ENCODE measurements at regions not wholly inside any gene's neighbourhood (a gene's known extent, or its start where the extent isn't known, plus 50 kb on each side); places are given as distances from the start of the nearest gene placed in this dataset.

DNA sequence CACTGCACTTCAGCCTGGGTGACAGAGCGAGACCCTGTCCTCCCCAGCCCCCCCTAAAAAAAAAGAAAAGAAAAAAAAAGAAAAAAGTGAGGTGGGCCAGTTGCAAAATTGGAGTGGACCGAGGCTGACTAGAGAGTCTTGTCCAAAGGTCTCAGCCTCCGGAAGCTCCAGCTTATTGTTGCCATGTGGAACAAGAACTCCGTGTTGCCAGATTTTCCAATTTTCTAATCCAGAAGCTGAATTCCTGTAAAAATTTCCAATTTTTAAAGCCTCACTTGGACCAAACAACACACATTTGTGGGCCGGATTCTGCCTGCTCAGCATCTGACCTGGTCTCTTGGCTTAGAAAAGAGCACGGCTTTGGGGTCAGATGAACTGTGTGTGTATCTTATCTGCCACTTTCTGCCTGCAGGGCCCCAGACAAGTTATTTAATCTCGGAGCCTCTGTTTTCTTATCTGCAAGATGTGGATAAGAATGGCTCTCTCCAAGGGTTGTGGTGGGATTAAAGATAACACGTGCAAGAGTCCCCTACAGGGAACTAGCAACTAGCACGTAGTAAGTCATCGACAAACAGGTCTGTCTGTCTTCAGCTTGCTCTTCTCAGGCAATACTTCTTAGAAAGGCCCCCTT lies 73.7 kb upstream of the TLE3 start:
- TF ChIP-seq, protein P1, sequence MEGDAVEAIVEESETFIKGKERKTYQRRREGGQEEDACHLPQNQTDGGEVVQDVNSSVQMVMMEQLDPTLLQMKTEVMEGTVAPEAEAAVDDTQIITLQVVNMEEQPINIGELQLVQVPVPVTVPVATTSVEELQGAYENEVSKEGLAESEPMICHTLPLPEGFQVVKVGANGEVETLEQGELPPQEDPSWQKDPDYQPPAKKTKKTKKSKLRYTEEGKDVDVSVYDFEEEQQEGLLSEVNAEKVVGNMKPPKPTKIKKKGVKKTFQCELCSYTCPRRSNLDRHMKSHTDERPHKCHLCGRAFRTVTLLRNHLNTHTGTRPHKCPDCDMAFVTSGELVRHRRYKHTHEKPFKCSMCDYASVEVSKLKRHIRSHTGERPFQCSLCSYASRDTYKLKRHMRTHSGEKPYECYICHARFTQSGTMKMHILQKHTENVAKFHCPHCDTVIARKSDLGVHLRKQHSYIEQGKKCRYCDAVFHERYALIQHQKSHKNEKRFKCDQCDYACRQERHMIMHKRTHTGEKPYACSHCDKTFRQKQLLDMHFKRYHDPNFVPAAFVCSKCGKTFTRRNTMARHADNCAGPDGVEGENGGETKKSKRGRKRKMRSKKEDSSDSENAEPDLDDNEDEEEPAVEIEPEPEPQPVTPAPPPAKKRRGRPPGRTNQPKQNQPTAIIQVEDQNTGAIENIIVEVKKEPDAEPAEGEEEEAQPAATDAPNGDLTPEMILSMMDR (IDR thresholded peaks at IDR 0.05; ENCODE audit: control insufficient read depth, insufficient read depth, low read depth, low read length, missing control alignments): no peak
- H3K4me3 ChIP-seq (ENCODE audit: control insufficient read depth, low read depth, low read length): no peak overlapping the region
- DNase-seq (ENCODE audit: low read depth): no peak

DNA sequence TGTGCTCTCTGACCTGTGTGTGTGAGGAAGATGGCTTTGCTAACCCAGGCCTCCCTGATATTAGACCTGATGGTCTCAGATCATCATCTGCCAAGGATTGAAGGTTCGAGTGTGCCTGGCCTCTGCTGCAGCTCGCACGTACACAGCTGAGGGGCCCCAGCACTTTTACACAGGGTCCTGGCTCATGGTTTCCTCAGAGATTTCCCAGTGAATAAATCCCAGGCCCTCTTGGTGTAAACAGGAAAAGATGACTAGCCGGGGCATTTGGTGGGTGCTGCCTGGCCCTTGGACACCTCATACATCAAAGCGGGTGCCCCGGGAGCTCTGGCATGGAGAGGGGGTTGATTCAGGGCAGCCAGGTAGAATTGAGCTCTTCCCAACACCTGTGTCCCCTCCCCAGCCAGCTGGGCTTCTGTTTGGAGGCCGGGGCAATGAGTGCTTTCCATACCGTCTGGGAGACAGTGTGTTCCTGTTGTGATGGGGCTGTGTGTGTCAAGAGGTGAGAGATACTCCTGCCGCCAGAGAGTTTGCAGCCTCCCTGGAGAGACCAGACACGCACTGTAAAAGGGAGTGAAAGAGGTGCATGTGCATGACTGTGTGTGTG lies 72.5 kb upstream of the TLE3 start:
- DNase-seq (ENCODE audit: low read depth): no peak
- TF ChIP-seq, protein P1 (IDR thresholded peaks at IDR 0.05; ENCODE audit: control insufficient read depth, insufficient read depth, low read depth, low read length, missing control alignments): no peak
- no peak overlapping the region for H3K4me3 ChIP-seq (ENCODE audit: control insufficient read depth, low read depth, low read length)

DNA sequence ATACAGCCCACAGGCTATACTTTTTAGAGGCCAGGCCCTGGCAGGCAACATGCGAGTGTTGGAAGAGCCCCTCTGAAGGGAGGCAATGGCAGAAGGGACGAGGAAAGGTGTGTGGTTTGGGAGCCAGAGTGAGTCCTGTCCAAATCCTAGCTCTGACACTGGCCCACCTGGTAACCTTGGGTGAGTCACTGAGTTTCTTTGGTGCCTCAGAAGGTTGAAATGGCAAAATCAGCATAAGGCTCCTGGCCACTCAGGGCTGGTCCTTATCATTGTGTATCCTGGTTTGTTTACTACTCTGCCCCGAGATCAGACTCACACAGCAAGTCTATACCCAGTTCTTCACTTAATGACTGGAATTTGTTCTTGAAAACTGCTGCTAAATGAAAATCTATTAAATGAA lies 71.4 kb upstream of the TLE3 start:
- no peak overlapping the region for H3K4me3 ChIP-seq (ENCODE audit: control insufficient read depth, low read depth, low read length)
- TF ChIP-seq, protein P1 (IDR thresholded peaks at IDR 0.05; ENCODE audit: control insufficient read depth, insufficient read depth, low read depth, low read length, missing control alignments): no peak
- DNase-seq (ENCODE audit: low read depth): no peak

DNA sequence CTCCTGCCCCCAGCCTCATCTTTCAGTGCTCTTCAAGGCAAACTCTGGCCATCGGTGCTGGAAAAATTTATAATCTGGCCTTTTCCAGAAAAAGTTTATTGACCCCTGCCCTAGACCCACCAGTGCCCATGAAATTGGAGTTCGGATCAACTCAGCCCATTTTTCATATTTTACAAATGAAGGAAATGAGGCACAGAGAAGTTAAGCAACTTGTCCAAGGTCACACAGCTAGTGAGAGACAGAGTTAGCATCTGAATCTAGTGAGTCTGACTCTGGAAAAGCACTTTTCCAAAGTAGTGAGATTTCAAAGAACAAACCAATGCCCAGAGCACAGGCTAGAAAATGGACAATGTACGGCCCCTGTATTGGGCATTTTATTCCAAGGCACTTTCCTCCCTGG lies 69.4 kb upstream of the TLE3 start:
- TF ChIP-seq, protein P1 (IDR thresholded peaks at IDR 0.05; ENCODE audit: control insufficient read depth, insufficient read depth, low read depth, low read length, missing control alignments): no peak
- no peak for DNase-seq (ENCODE audit: low read depth)
- no peak overlapping the region for H3K4me3 ChIP-seq (ENCODE audit: control insufficient read depth, low read depth, low read length)

DNA sequence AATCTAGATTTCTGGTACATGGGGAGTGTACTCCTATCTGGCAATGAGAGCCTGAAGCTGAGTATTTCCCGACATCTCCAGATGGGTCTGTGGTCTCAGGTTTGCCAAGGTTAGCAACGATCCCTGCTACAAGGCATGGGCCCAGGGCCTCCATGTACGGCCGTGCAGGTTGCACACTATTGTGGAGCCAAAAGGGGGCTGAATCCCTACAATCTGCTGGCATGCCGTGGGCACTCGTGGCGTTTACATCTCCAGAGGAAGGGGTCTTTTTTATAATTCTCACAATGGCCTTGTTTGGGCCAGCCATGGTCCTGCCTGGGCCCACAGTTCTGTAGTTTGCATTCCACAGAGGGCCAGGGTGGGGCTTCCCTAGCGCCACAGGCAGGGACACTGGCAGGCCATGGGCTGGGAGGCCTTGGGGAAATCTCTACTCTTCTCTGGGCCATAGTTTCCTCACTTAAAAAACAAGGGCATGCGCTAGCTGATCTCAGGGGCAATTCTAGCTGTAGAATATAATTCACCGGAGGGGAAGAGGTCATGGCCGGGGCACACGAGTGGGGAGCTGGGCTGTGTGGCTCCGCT lies 68.9 kb upstream of the TLE3 start:
- DNase-seq (ENCODE audit: low read depth): no peak
- TF ChIP-seq, protein P1 (IDR thresholded peaks at IDR 0.05; ENCODE audit: control insufficient read depth, insufficient read depth, low read depth, low read length, missing control alignments): no peak
- H3K4me3 ChIP-seq (ENCODE audit: control insufficient read depth, low read depth, low read length): no peak overlapping the region

DNA sequence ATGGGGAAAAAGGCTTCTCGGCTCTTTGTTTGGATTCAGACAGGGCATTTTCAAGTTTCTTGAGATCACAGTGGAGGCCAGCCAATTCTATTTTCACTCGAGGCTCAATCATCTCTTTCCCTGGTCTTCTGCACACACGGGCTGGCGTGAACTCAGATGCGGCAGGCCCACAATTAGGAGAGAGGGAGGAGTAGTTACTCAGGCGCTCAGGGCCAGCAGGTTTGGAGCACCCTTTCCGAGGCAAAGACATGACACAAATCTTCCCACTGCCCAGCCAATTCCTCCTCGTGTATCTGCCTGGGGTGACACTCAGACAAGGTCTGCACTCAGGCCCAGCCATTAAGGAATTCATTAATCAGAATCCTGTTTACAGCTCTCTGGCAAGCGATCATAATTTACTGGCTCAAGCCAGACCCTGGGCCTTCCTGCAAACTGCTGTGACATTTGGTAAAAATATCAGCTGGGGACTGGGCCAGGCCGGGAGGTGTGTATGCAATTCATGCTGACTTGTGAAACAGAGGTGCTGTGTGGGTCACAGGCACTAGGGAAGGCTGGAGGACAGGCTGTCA lies 68.1 kb upstream of the TLE3 start:
- TF ChIP-seq, protein P1 (IDR thresholded peaks at IDR 0.05; ENCODE audit: control insufficient read depth, insufficient read depth, low read depth, low read length, missing control alignments): no peak
- H3K4me3 ChIP-seq (ENCODE audit: control insufficient read depth, low read depth, low read length): no peak overlapping the region
- no peak for DNase-seq (ENCODE audit: low read depth)

Measured in AG09309 (cell line).